Right lobe of liver (tissue), 4 donors: ENCODE measurements at regions not wholly inside any gene's neighbourhood (a gene's known extent, or its start where the extent isn't known, plus 50 kb on each side); places are given as distances from the start of the nearest gene placed in this dataset.

Source experiments
- CTCF ChIP-seq, 4 donors: fragments of 200-600 bp in 3 of 4; fragments of 450-650 bp in 1 of 4; IDR thresholded peaks; one replicate each; pipeline versions ENCODE4 v1.5.1 to v1.8.0; 2016 to 2022; ENCODE audit warnings: antibody characterized with exemption in 4 of 4, mild to moderate bottlenecking in 2 of 4
- POLR2A ChIP-seq: fragments of 450-650 bp; IDR thresholded peaks from one replicate; pipeline ENCODE4 v1.6.1; 2017; ENCODE audit warnings: antibody characterized with exemption, mild to moderate bottlenecking
- donor health status: DM: no; HTN: no; CAD: no.
- donor health status: DM: no; HTN: no; CAD: no.
- donor health status: DM: no; HTN: yes; CAD: no.

GRCh38 chr2:207375207-207375875, 154.4 kb upstream of the CREB1 start:
- TF ChIP-seq CTCF (IDR thresholded peaks at IDR 0.05) (no peak), POLR2A (no peak)
